Gastroesophageal sphincter (tissue), 3 donors: ENCODE measurements at regions not wholly inside any gene's neighbourhood (a gene's known extent, or its start where the extent isn't known, plus 50 kb on each side); places are given as distances from the start of the nearest gene placed in this dataset.

Source experiments
- CTCF ChIP-seq, 4 experiments: fragments of 200-600 bp in 2 of 4; fragments of 450-650 bp in 2 of 4; sonication (generic) in 1 of 4; IDR thresholded peaks; one replicate each; pipeline ENCODE4 v1.5.1; 2017 to 2019; ENCODE audit warnings: antibody characterized with exemption in 4 of 4, mild to moderate bottlenecking in 2 of 4, moderate library complexity in 2 of 4
- EP300 ChIP-seq: sonication (generic); formaldehyde crosslinking; IDR thresholded peaks from one replicate; pipeline ENCODE4 v1.6.1; 2017; ENCODE audit warnings: antibody characterized with exemption, mild to moderate bottlenecking
- POLR2A ChIP-seq, 2 donors: fragments of 450-650 bp; IDR thresholded peaks; one replicate each; pipeline ENCODE4 v1.6.1; 2017; ENCODE audit warnings: antibody characterized with exemption in 2 of 2, mild to moderate bottlenecking in 2 of 2, moderate library complexity in 1 of 2

DNA sequence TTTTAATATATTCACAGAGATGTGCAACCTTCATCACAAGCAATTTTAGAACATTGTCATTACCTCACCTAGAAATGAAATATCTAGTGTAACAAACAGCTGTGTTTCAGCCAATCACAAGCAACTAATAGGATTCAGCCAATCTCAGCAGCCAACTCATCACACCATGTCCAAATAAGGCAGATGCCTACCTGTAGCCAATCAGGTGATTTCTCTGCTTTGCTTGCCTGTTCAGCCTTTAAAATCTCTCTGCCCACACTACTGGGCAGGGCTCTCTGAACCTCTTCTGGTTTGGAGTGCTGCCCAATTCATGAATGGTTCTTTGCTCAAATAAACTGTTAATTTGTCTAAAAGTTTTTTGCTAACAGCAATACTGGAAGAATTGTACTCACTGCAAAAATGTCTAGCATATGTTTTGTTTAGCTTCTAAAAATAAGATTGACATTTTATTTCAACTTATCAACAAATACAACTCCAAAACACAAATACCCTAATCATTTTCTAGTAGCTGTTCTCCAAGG is 52.4 kb upstream of the IGFBP7 start:
- TF ChIP-seq CTCF (IDR thresholded peaks at IDR 0.05) (no peak), POLR2A (IDR thresholded peaks at IDR 0.05) (no peak), EP300 (no peak)
